Endothelial cell (in vitro differentiated cells): ENCODE measurements at regions not wholly inside any gene's neighbourhood (a gene's known extent, or its start where the extent isn't known, plus 50 kb on each side); places are given as distances from the start of the nearest gene placed in this dataset.
"Not testable (repeated sequence)": the region's sequence is repeated elsewhere in the genome, so short reads cannot be mapped to it uniquely, and the experiment has no call there.

Experiments
- DNase-seq: peaks from one replicate; pipeline ENCODE4 v3.0.0; 2021; ENCODE audit warnings: low spot score
- H3K27ac Mint-ChIP-seq: one replicate; pipeline ENCODE4 v1.8.0; 2021; ENCODE audit warnings: mixed read lengths, inconsistent platforms; ENCODE audit not compliant: unreplicated experiment
- H3K27me3 Mint-ChIP-seq: one replicate; pipeline ENCODE4 v1.8.0; 2021; ENCODE audit warnings: mild to moderate bottlenecking, moderate library complexity, mixed read lengths, inconsistent platforms; ENCODE audit not compliant: unreplicated experiment
- H3K36me3 Mint-ChIP-seq: one replicate; pipeline ENCODE4 v1.8.0; 2021; ENCODE audit warnings: mild to moderate bottlenecking, low read depth, mixed read lengths, inconsistent platforms; ENCODE audit not compliant: unreplicated experiment
- H3K4me1 Mint-ChIP-seq: one replicate; pipeline ENCODE4 v1.8.0; 2021; ENCODE audit warnings: mild to moderate bottlenecking, mixed read lengths, inconsistent platforms; ENCODE audit not compliant: unreplicated experiment
- H3K4me3 Mint-ChIP-seq: one replicate; pipeline ENCODE4 v1.8.0; 2021; ENCODE audit warnings: mild to moderate bottlenecking, mixed read lengths, inconsistent platforms; ENCODE audit not compliant: unreplicated experiment
- H3K9me3 Mint-ChIP-seq: one replicate; pipeline ENCODE4 v1.8.0; 2021; ENCODE audit warnings: mixed read lengths, inconsistent platforms; ENCODE audit not compliant: unreplicated experiment
- TF ChIP-seq, protein P1 (sequence below): fragments of 200-600 bp; sonication (generic); IDR thresholded peaks from one replicate; pipeline ENCODE4 v1.5.0; 2021; ENCODE audit warnings: antibody characterized with exemption; ENCODE audit not compliant: unreplicated experiment

DNA sequence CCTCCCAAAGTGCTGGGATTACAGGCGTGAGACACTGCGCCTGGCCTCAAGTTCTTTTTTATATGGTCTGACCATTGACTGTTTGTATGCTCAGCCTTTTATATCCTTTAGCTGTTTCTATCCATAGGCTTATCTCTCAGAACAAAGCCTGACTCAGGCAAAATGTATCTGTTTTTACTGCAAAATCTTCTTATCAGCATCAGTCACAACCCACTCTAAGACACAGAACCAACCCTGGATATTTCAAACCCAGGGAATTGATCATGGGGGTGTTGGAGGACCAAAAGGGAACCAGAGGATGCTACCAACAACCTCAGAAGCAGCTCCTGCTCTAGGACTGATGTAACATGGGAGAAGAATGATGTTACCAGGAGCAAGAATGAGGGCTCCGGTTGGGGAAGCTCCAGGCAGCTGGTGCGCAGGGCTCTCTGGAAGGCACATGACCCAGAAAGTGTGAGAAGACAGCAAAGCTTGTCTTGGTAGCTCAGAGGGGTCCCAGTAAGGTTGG, 75.3 kb upstream of the NCK2 start:
- DNase-seq, result no peak
- Mint-ChIP-seq H3K4me3 (no peak overlapping the region), H3K27me3 (peaks cover 6% of the 10 kb centered on the region), H3K27ac (no peak overlapping the region), H3K4me1 (peaks cover 3% of the 10 kb centered on the region), H3K9me3 (peaks cover 5% of the 10 kb centered on the region), H3K36me3 (peaks cover 3% of the 10 kb centered on the region)
- TF ChIP-seq, protein P1, sequence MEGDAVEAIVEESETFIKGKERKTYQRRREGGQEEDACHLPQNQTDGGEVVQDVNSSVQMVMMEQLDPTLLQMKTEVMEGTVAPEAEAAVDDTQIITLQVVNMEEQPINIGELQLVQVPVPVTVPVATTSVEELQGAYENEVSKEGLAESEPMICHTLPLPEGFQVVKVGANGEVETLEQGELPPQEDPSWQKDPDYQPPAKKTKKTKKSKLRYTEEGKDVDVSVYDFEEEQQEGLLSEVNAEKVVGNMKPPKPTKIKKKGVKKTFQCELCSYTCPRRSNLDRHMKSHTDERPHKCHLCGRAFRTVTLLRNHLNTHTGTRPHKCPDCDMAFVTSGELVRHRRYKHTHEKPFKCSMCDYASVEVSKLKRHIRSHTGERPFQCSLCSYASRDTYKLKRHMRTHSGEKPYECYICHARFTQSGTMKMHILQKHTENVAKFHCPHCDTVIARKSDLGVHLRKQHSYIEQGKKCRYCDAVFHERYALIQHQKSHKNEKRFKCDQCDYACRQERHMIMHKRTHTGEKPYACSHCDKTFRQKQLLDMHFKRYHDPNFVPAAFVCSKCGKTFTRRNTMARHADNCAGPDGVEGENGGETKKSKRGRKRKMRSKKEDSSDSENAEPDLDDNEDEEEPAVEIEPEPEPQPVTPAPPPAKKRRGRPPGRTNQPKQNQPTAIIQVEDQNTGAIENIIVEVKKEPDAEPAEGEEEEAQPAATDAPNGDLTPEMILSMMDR, result no peak

DNA sequence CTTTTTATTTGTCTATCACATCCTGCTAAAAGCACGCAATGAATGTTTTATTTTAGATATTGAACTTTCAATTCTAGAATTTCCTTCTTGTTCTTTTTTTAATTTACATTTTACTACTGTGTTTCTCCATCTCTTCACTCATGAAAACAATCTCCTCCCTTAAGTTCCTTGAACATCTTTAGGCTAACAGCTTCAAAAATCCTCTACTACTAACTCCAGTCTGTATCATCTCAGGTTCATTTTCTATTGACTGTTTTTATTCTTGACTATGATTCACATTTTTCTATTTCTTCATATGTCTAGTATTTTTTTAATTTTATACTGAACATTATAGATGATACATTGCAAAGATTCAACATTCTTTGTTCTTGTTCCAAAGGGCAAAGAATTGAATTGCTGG, 79.2 kb upstream of the NCK2 start:
- DNase-seq, result no peak
- H3K9me3 Mint-ChIP-seq, result peaks cover 5% of the 10 kb centered on the region

DNA sequence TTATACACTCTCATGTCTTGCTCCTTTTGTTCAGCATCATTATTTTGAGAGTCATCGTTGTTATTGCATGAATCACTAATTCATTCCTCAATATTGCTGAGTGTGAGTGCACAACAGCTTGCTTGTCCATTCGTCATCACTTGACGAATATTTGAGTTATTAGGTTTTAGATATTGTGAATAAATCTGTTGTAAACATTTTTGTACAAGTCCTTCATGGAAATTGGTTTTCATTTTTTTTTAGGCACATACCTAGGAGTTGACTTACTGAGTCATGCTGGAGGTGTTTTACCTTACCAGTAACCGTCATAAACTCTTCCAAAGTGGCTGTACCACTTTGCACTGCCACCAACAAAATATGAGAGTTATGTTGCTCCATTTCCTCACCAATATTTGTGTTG, 84.2 kb upstream of the NCK2 start:
- TF ChIP-seq, protein P1, result no peak
- no peak for DNase-seq
- Mint-ChIP-seq H3K4me1 (no peaks in the 10 kb centered on the region), H3K4me3 (no peak overlapping the region), H3K36me3 (no peaks in the 10 kb centered on the region), H3K27me3 (no peaks in the 10 kb centered on the region), H3K27ac (no peak overlapping the region), H3K9me3 (no peaks in the 10 kb centered on the region)

More for the DNA sequence above, 79.2 kb upstream of the NCK2 start:
- peaks cover 3% of the 10 kb centered on the region for H3K36me3 Mint-ChIP-seq
- no peak overlapping the region for H3K4me3 Mint-ChIP-seq
- TF ChIP-seq, protein P1, result no peak
- no peaks in the 10 kb centered on the region for H3K4me1 Mint-ChIP-seq
- H3K27me3 Mint-ChIP-seq, result peaks cover 2% of the 10 kb centered on the region
- H3K27ac Mint-ChIP-seq, result no peak overlapping the region

DNA sequence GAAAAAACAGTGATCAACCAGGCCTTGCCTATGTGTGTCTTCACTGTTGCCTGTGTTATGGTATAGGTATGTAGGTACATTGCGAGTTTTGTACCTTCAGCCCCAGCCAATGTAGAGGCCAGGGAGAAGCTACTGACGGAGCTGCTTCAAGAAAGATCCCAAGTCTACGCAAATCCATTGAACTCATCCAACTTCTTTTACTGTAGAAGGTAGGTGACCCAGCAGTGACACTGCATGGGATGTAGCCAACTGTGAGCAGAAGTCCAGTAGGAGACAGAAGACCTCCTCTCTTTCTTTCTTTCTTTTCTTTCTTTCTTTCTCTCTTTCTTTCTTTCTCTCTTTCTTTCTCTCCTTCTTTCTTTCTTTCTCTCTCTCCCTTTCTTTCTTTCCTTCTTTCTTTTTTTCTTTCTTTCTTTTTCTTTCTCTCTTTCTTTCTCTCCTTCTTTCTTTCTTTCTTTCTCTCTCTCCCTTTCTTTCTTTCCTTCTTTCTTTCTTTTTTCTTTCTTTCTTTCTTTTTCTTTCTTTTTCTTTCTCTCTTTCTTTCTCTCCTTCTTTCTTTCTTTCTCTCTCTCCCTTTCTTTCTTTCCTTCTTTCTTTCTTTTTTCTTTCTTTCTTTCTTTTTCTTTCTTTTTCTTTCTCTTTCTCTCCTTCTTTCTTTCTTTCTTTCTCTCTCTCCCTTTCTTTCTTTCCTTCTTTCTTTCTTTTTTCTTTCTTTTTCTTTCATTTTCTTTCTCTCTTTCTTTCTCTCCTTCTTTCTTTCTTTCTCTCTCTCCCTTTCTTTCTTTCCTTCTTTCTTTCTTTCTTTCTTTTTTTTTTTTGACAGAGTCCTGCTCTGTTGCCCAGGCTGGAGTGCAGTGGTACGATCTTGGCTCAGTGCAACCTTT, 88.7 kb upstream of the NCK2 start:
- not testable (repeated sequence) for H3K4me1 Mint-ChIP-seq, H3K36me3 Mint-ChIP-seq, H3K9me3 Mint-ChIP-seq, H3K27ac Mint-ChIP-seq, DNase-seq, H3K27me3 Mint-ChIP-seq, H3K4me3 Mint-ChIP-seq

DNA sequence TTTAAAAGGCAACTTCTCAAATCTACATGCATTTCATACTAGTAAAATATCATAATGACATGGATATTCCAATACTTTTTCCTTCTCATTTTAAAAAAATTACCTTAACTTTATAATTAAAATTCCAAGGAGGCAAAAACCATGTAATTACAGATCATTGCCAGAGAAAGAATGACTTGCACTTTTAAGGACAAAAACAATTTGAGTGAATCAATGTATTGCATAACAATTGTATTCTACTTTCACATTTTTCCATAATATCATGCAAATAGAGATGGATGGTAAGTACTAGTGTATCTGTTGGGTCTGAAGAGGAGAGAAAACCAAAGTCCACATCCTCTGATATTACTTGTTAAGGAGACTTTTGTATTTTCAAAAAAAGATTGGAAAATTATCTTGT, 89.5 kb upstream of the NCK2 start:
- Mint-ChIP-seq H3K4me3 (no peak overlapping the region), H3K36me3 (no peaks in the 10 kb centered on the region), H3K27me3 (no peaks in the 10 kb centered on the region), H3K27ac (no peak overlapping the region), H3K9me3 (no peaks in the 10 kb centered on the region), H3K4me1 (no peaks in the 10 kb centered on the region)
- DNase-seq, result no peak
- TF ChIP-seq, protein P1, result no peak
